ENCODE measurements at regions not wholly inside any gene's neighbourhood (a gene's known extent, or its start where the extent isn't known, plus 50 kb on each side); places are given as distances from the start of the nearest gene placed in this dataset.

DNA sequence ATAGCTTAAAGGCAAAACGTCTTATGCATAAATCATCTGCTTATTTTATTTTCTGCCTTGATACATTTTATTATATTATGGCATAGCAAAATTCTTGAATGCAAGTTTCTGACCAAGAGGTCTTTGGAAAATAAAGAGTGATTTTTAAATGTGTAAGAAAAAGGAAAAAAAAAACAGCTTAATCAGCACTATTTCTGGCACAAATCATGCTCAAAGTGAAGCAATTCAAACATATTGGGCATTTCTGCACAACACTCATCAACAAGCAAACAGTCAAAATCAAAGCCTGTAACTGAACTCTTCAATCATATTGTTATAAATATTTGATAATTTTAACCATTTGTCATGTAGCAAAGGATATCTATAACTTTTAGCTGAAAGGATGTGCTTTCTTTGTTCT is 250.9 kb downstream of the PTPRC start:
- no peaks in the 10 kb centered on the region for H3K4me1 ChIP-seq
- H3K27me3 ChIP-seq = no peaks in the 10 kb centered on the region
- TF ChIP-seq, protein P1, sequence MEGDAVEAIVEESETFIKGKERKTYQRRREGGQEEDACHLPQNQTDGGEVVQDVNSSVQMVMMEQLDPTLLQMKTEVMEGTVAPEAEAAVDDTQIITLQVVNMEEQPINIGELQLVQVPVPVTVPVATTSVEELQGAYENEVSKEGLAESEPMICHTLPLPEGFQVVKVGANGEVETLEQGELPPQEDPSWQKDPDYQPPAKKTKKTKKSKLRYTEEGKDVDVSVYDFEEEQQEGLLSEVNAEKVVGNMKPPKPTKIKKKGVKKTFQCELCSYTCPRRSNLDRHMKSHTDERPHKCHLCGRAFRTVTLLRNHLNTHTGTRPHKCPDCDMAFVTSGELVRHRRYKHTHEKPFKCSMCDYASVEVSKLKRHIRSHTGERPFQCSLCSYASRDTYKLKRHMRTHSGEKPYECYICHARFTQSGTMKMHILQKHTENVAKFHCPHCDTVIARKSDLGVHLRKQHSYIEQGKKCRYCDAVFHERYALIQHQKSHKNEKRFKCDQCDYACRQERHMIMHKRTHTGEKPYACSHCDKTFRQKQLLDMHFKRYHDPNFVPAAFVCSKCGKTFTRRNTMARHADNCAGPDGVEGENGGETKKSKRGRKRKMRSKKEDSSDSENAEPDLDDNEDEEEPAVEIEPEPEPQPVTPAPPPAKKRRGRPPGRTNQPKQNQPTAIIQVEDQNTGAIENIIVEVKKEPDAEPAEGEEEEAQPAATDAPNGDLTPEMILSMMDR (IDR thresholded peaks at IDR 0.05) = no peak
- no peaks in the 10 kb centered on the region for H3K36me3 ChIP-seq
- H3K27ac ChIP-seq = no peak overlapping the region
- H3K4me3 ChIP-seq = no peak overlapping the region
- no peaks in the 10 kb centered on the region for H3K9me3 ChIP-seq
- intact Hi-C loops (cut with DNase I) = no loop called here
- H3K9ac ChIP-seq (ENCODE audit: low read depth in 2 of 2, low read length in 2 of 2) = no peak overlapping the region
- DNase-seq = no peak

DNA sequence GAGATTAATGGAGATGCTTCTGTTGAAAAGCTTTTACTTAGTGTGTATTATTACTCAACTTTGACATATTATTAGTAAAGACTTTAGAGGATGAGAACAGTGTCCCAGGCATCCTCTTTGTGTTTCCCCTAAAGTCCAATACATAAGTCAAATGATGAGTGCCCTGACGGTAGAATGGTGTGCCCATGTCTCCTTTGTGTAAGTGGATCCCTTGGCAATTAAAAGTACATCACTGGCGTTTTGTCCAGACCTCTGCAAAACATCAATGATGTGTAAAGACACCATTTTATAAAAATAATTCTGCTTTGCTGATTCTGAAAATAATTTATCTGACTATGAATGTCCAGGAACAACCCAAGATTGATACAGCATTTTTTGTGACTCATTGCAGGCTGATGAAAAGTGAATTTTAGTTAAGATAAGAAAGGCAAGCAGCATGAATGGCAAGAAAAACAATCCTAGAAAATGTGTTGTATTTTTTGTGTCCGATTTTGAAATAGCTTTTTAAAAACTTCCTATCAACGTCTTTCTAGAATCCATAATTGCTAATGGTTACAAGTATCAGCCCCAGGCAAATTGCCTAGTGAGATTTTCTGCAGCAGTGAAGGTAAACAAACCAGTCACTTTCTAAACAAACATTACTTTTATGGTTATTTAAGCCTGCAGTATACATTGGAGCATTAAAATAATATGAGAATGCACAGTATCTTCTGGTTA is 251.5 kb downstream of the PTPRC start:
- H3K36me3 ChIP-seq = no peaks in the 10 kb centered on the region
- H3K9ac ChIP-seq (ENCODE audit: low read depth in 2 of 2, low read length in 2 of 2) = no peak overlapping the region
- no peak for DNase-seq
- no peaks in the 10 kb centered on the region for H3K27me3 ChIP-seq
- intact Hi-C loops (cut with DNase I) = no loop called here
- no peak overlapping the region for H3K4me3 ChIP-seq
- H3K9me3 ChIP-seq = no peaks in the 10 kb centered on the region
- no peaks in the 10 kb centered on the region for H3K4me1 ChIP-seq
- H3K27ac ChIP-seq = no peak overlapping the region
- TF ChIP-seq, protein P1 (IDR thresholded peaks at IDR 0.05) = no peak

DNA sequence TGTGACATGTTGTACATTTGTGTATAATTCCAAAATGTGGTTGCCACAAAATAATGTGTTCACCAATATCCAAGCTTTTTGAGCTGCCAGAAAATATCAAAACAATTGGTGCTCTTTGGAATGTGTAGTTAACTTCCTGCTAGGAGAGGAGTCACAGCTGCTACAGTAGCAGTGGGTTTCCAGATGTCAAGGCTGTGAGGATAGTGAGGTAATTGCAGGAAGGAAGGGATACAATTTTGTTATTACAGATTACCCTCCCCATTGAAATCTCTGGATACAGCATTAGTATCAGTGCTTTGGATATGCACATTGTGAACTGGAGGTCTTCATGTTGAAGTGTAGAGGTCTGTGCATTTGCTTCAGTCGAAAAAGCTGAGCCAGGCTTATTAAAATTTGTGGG is 253.2 kb downstream of the PTPRC start:
- intact Hi-C loops (cut with DNase I) = no loop called here
- no peaks in the 10 kb centered on the region for H3K9me3 ChIP-seq
- no peaks in the 10 kb centered on the region for H3K27me3 ChIP-seq

DNA sequence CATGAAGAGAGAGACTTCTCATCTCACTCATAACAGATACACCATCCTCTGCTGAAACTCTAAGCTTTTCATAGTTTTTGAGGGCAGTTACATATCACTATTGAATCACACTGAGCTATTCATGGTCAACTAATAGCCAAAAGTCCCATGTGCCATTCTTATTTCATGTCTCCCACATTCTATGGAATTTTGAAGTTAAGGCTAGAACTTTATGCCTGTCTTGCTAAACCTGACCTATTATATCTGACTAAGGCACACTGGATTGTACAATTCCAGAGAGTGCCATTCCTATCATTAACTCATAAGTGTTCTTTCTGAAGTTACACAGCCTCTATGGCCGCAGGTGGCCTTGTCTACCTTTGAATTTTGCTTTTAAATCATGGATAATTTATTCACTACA is 254.3 kb downstream of the PTPRC start:
- H3K36me3 ChIP-seq = no peaks in the 10 kb centered on the region
- H3K4me1 ChIP-seq = no peaks in the 10 kb centered on the region
- no peak for DNase-seq
- H3K9ac ChIP-seq (ENCODE audit: low read depth in 2 of 2, low read length in 2 of 2) = no peak overlapping the region
- H3K27me3 ChIP-seq = no peaks in the 10 kb centered on the region
- TF ChIP-seq, protein P1 (IDR thresholded peaks at IDR 0.05) = no peak
- H3K27ac ChIP-seq = no peak overlapping the region
- H3K4me3 ChIP-seq = no peak overlapping the region
- no peaks in the 10 kb centered on the region for H3K9me3 ChIP-seq
- intact Hi-C loops (cut with DNase I) = no loop called here

More for the DNA sequence above, 253.2 kb downstream of the PTPRC start:
- Histone ChIP-seq H3K27ac (no peak overlapping the region), H3K4me1 (no peaks in the 10 kb centered on the region), H3K36me3 (no peaks in the 10 kb centered on the region), H3K9ac (ENCODE audit: low read depth in 2 of 2, low read length in 2 of 2) (no peak overlapping the region), H3K4me3 (no peak overlapping the region)
- no peak for DNase-seq
- TF ChIP-seq, protein P1 (IDR thresholded peaks at IDR 0.05) = no peak

DNA sequence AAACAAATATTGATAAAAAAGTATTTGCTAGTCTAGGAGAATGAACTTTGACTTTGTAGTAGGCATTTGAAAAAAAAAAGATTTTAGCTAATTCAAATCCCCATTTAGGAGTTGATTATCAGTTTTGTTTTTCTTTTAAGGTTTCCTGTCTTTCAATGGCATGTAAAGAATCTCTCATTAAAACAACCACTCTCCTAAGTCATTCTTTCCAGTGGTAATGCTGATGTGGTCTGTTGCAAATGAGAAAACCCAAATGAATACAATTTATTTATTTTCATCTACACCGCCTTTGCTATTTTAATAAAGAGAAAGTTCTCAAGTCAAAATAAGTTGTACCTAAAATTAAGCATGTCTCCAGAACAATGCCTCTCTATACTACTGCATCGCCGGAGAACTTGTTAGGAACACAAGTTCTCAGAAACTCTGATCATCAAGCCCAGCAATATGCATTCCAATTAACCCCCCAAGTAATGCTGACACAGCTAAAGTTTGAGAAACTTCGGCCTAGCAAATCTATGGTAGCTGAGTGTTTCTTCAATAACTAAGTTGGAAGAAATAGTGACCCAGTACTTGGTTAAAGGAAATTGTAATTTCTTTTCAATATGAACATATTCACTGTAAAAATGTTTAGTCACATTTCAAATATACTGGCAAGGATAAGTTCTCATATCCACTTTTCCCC is 255.1 kb downstream of the PTPRC start:
- no peak overlapping the region for H3K27ac ChIP-seq
- H3K36me3 ChIP-seq = no peaks in the 10 kb centered on the region
- no peaks in the 10 kb centered on the region for H3K9me3 ChIP-seq
- DNase-seq = no peak
- no peak overlapping the region for H3K9ac ChIP-seq (ENCODE audit: low read depth in 2 of 2, low read length in 2 of 2)
- H3K27me3 ChIP-seq = no peaks in the 10 kb centered on the region
- no peak overlapping the region for H3K4me3 ChIP-seq
- H3K4me1 ChIP-seq = no peaks in the 10 kb centered on the region
- intact Hi-C loops (cut with DNase I) = no loop called here
- TF ChIP-seq, protein P1 (IDR thresholded peaks at IDR 0.05) = no peak

Data from colonic mucosa (tissue), 4 donors.